ENCODE measurements at regions not wholly inside any gene's neighbourhood (a gene's known extent, or its start where the extent isn't known, plus 50 kb on each side); places are given as distances from the start of the nearest gene placed in this dataset.

GRCh38 chrX:40415675-40416074 is 165.1 kb upstream of the ATP6AP2 start:
- TF ChIP-seq EP300 (IDR thresholded peaks at IDR 0.05) (no peak), POLR2AphosphoS5 (IDR thresholded peaks at IDR 0.05) (no peak), CTCF (IDR thresholded peaks at IDR 0.05) (no peak), POLR2A (IDR thresholded peaks at IDR 0.05) (no peak)
- DNase-seq (ENCODE audit: low spot score in 2 of 2), result no peak
- WGBS, result 71% methylated on average over 4 of the region's 4 CpGs
- H3K9me3 ChIP-seq, result no peaks in the 10 kb centered on the region
- H3K27me3 ChIP-seq, result no peaks in the 10 kb centered on the region
- no peaks in the 10 kb centered on the region for H3K4me1 ChIP-seq
- no peak overlapping the region for H3K27ac ChIP-seq
- H3K36me3 ChIP-seq, result no peaks in the 10 kb centered on the region
- no peak overlapping the region for H3K4me3 ChIP-seq

- Histone ChIP-seq H3K36me3 (no peaks in the 10 kb centered on the region), H3K27me3 (no peaks in the 10 kb centered on the region), H3K4me3 (no peak overlapping the region), H3K4me1 (no peaks in the 10 kb centered on the region), H3K27ac (no peak overlapping the region), H3K9me3 (no peaks in the 10 kb centered on the region)
- no peak for DNase-seq (ENCODE audit: low spot score in 2 of 2)
- no peak for TF ChIP-seq POLR2A (IDR thresholded peaks at IDR 0.05)
- TF ChIP-seq POLR2AphosphoS5 (IDR thresholded peaks at IDR 0.05), result no peak
- no peak for TF ChIP-seq EP300 (IDR thresholded peaks at IDR 0.05)
- TF ChIP-seq CTCF (IDR thresholded peaks at IDR 0.05), result no peak
- 74% methylated on average over 3 of the region's 3 CpGs for whole genome bisulfite sequencing
These were observed 166.4 kb upstream of the ATP6AP2 start for GRCh38 chrX:40414335-40414734.

GRCh38 chrX:40411340-40412111 is 169.2 kb upstream of the ATP6AP2 start:
- WGBS, result 61% methylated on average over 8 of the region's 8 CpGs
- Histone ChIP-seq H3K9me3 (no peaks in the 10 kb centered on the region), H3K4me1 (no peaks in the 10 kb centered on the region), H3K27me3 (no peaks in the 10 kb centered on the region), H3K36me3 (no peaks in the 10 kb centered on the region), H3K27ac (no peak overlapping the region), H3K4me3 (no peak overlapping the region)
- TF ChIP-seq EP300 (IDR thresholded peaks at IDR 0.05) (no peak), CTCF (IDR thresholded peaks at IDR 0.05) (no peak), POLR2AphosphoS5 (IDR thresholded peaks at IDR 0.05) (no peak), POLR2A (IDR thresholded peaks at IDR 0.05) (no peak)
- no peak for DNase-seq (ENCODE audit: low spot score in 2 of 2)

- no peak for DNase-seq (ENCODE audit: low spot score in 2 of 2)
- Histone ChIP-seq H3K27me3 (no peaks in the 10 kb centered on the region), H3K9me3 (no peaks in the 10 kb centered on the region), H3K4me1 (no peaks in the 10 kb centered on the region), H3K27ac (no peak overlapping the region), H3K36me3 (no peaks in the 10 kb centered on the region), H3K4me3 (no peak overlapping the region)
- WGBS, result 96% methylated on average over 2 of the region's 2 CpGs
- TF ChIP-seq POLR2A (IDR thresholded peaks at IDR 0.05) (no peak), CTCF (IDR thresholded peaks at IDR 0.05) (no peak), POLR2AphosphoS5 (IDR thresholded peaks at IDR 0.05) (no peak), EP300 (IDR thresholded peaks at IDR 0.05) (no peak)
These were observed 169.9 kb upstream of the ATP6AP2 start for GRCh38 chrX:40410859-40411258.

- 60% methylated on average over 4 of the region's 4 CpGs for WGBS
- no peak for TF ChIP-seq POLR2A (IDR thresholded peaks at IDR 0.05)
- no peak for TF ChIP-seq EP300 (IDR thresholded peaks at IDR 0.05)
- TF ChIP-seq CTCF (IDR thresholded peaks at IDR 0.05), result no peak
- no peak for TF ChIP-seq POLR2AphosphoS5 (IDR thresholded peaks at IDR 0.05)
These were observed 174.4 kb upstream of the ATP6AP2 start for GRCh38 chrX:40406330-40406859.

More at GRCh38 chrX:40406330-40406859, 174.4 kb upstream of the ATP6AP2 start:
- no peaks in the 10 kb centered on the region for H3K27me3 ChIP-seq
- no peaks in the 10 kb centered on the region for H3K36me3 ChIP-seq
- H3K4me3 ChIP-seq, result no peak overlapping the region
- DNase-seq (ENCODE audit: low spot score in 2 of 2), result no peak
- H3K27ac ChIP-seq, result no peak overlapping the region
- no peaks in the 10 kb centered on the region for H3K9me3 ChIP-seq
- peaks cover 8% of the 10 kb centered on the region for H3K4me1 ChIP-seq

All from suprapubic skin (tissue), 4 donors.